ENCODE measurements at regions not wholly inside any gene's neighbourhood (a gene's known extent, or its start where the extent isn't known, plus 50 kb on each side); places are given as distances from the start of the nearest gene placed in this dataset.

- TF ChIP-seq CTCF (conservative IDR thresholded peaks at IDR 0.05; ENCODE audit: low read length) = no peak
- TF ChIP-seq EZH2phosphoT487 (IDR thresholded peaks at IDR 0.05; ENCODE audit: borderline replicate concordance) = no peak
Measured at GRCh38 chr12:43028826-43029225, 439.3 kb upstream of the PRICKLE1 start.
